IMR-90 (cell line): ENCODE measurements at regions not wholly inside any gene's neighbourhood (a gene's known extent, or its start where the extent isn't known, plus 50 kb on each side); places are given as distances from the start of the nearest gene placed in this dataset.

Source experiments
- ATAC-seq: fragments of 200-7000 bp; cut with Tn5 transposase; 2 replicates; pipeline ENCODE4 v1.9.1; 2020; ENCODE audit warnings: low read depth, mild to moderate bottlenecking, moderate library complexity
- BruUV-seq: library from RNA; stranded (reverse); fragments of 400-500 nt; replicated peaks from 2 replicates; lab custom pipeline; 2021; lab: Mats Ljungman, UMichigan
- CTCF ChIA-PET: fragments of 300-600 bp; formaldehyde crosslinking; extraction: SDS; loops from one replicate; lab custom pipeline; 2021; ENCODE audit warnings: antibody characterized with exemption; lab: Yijun Ruan, JAX
- POLR2A ChIA-PET: fragments of 300-600 bp; sonication (Branson Sonifier 250); formaldehyde crosslinking; loops from one replicate; lab custom pipeline; 2022; ENCODE audit warnings: antibody characterized with exemption; ENCODE audit not compliant: unreplicated experiment; lab: Charles Lee
- DNase-seq: peaks from one replicate; pipeline ENCODE4 v3.0.0; 2013
- H2AFZ ChIP-seq: replicated peaks from 2 replicates; pipeline ENCODE3; 2013; ENCODE audit warnings: low read length, mild to moderate bottlenecking; ENCODE audit not compliant: poor library complexity
- H2AK5ac ChIP-seq: 2 replicates; pipeline ENCODE4 v1.6.1; 2013; ENCODE audit warnings: low read depth, low read length, inconsistent platforms
- H2AK9ac ChIP-seq: replicated peaks from 2 replicates; pipeline ENCODE3; 2013; ENCODE audit warnings: mild to moderate bottlenecking, low read depth, low read length, moderate library complexity; ENCODE audit not compliant: poor library complexity
- H2BK120ac ChIP-seq: 2 replicates; pipeline ENCODE4 v1.6.1; 2013; ENCODE audit warnings: low read depth, low read length, inconsistent platforms
- H2BK15ac ChIP-seq: 3 replicates; pipeline ENCODE4 v1.6.1; 2013; ENCODE audit warnings: low read depth, low read length, inconsistent platforms
- H2BK20ac ChIP-seq: 2 replicates; pipeline ENCODE4 v1.6.1; 2013; ENCODE audit warnings: low read depth, mild to moderate bottlenecking, inconsistent platforms, low read length, moderate library complexity
- H2BK5ac ChIP-seq: 2 replicates; pipeline ENCODE4 v1.6.1; 2013; ENCODE audit warnings: mild to moderate bottlenecking, low read depth, low read length, inconsistent platforms; ENCODE audit not compliant: poor library complexity, severe bottlenecking
- H3K14ac ChIP-seq: replicated peaks from 2 replicates; pipeline ENCODE4 v1.6.1; 2013; ENCODE audit warnings: low read depth, low read length, inconsistent platforms
- H3K18ac ChIP-seq: 2 replicates; pipeline ENCODE4 v1.6.1; 2013; ENCODE audit warnings: low read depth, low read length, control low read depth
- H3K23ac ChIP-seq: 2 replicates; pipeline ENCODE4 v1.6.1; 2013; ENCODE audit warnings: low read depth, low read length, inconsistent platforms
- H3K27ac ChIP-seq: 2 replicates; pipeline ENCODE4 v1.5.1; 2013; ENCODE audit warnings: mild to moderate bottlenecking, control low read depth, low read length; ENCODE audit not compliant: insufficient read depth
- H3K27me3 ChIP-seq: 2 replicates; pipeline ENCODE4 v1.6.1; 2013; ENCODE audit warnings: low read length; ENCODE audit not compliant: control insufficient read depth, insufficient read depth
- H3K36me3 ChIP-seq: 2 replicates; pipeline ENCODE4 v1.6.1; 2013; ENCODE audit warnings: low read length, mixed read lengths; ENCODE audit not compliant: control insufficient read depth, insufficient read depth
- H3K4ac ChIP-seq: 2 replicates; pipeline ENCODE4 v1.6.1; 2013; ENCODE audit warnings: low read depth, low read length, inconsistent platforms
- H3K4me1 ChIP-seq: 2 replicates; pipeline ENCODE4 v1.6.1; 2013; ENCODE audit warnings: low read length, mixed read lengths; ENCODE audit not compliant: control insufficient read depth, insufficient read depth
- H3K4me2 ChIP-seq: 2 replicates; pipeline ENCODE4 v1.6.1; 2013; ENCODE audit warnings: low read depth, mild to moderate bottlenecking, control low read depth, low read length, moderate library complexity
- H3K4me3 ChIP-seq: 2 replicates; pipeline ENCODE4 v1.5.1; 2013; ENCODE audit warnings: low read depth, mild to moderate bottlenecking, control low read depth, low read length, moderate library complexity; ENCODE audit not compliant: insufficient read depth
- H3K56ac ChIP-seq: 2 replicates; pipeline ENCODE4 v1.6.1; 2013; ENCODE audit warnings: low read length, inconsistent platforms; ENCODE audit not compliant: insufficient read depth; ENCODE audit errors: extremely low read depth
- H3K79me1 ChIP-seq, 2 experiments: 2 replicates each; pipeline ENCODE4 v1.6.1; 2013; ENCODE audit warnings: low read length in 2 of 2, inconsistent platforms in 1 of 2, low read depth in 1 of 2
- H3K9ac ChIP-seq: 2 replicates; pipeline ENCODE4 v1.6.1; 2013; ENCODE audit warnings: low read depth, low read length, control low read depth
- H3K9me1 ChIP-seq: 2 replicates; pipeline ENCODE4 v1.6.1; 2013; ENCODE audit warnings: low read length, inconsistent platforms; ENCODE audit not compliant: insufficient read depth
- H3K9me3 ChIP-seq: 2 replicates; pipeline ENCODE4 v1.6.1; 2013; ENCODE audit warnings: low read length; ENCODE audit not compliant: control insufficient read depth, insufficient read depth
- H4K20me1 ChIP-seq: 2 replicates; pipeline ENCODE4 v1.6.1; 2013; ENCODE audit warnings: low read length, inconsistent platforms; ENCODE audit not compliant: insufficient read depth
- H4K5ac ChIP-seq: 2 replicates; pipeline ENCODE4 v1.6.1; 2013; ENCODE audit warnings: mild to moderate bottlenecking, low read depth, low read length, control low read depth
- H4K8ac ChIP-seq, 2 experiments: 2 replicates each; pipeline ENCODE4 v1.6.1; 2013; ENCODE audit warnings: low read depth in 2 of 2, low read length in 2 of 2, control low read depth in 1 of 2, inconsistent platforms in 1 of 2
- H4K91ac ChIP-seq: 2 replicates; pipeline ENCODE4 v1.6.1; 2013; ENCODE audit warnings: low read depth, low read length, inconsistent platforms; ENCODE audit not compliant: insufficient read depth
- BHLHE40 ChIP-seq: fragments of 150-350 bp; IDR thresholded peaks from 2 replicates; pipeline ENCODE4 v1.6.1; 2016; ENCODE audit warnings: mild to moderate bottlenecking, low read depth, low read length
- CHD1 ChIP-seq: IDR thresholded peaks from 2 replicates; pipeline ENCODE4 v1.6.1; 2012; ENCODE audit warnings: low read depth, low read length, improper control_type of control experiment
- CTCF ChIP-seq: conservative IDR thresholded peaks from 2 replicates; pipeline ENCODE4 v1.5.1; 2012; ENCODE audit warnings: mild to moderate bottlenecking, low read depth, low read length, improper control_type of control experiment
- FOS ChIP-seq: fragments of 150-350 bp; IDR thresholded peaks from 2 replicates; pipeline ENCODE4 v1.6.1; 2016; ENCODE audit warnings: low read depth, low read length
- MAFK ChIP-seq: IDR thresholded peaks from 2 replicates; pipeline ENCODE4 v1.6.1; 2012; ENCODE audit warnings: low read depth, low read length, improper control_type of control experiment
- MAZ ChIP-seq: IDR thresholded peaks from 2 replicates; pipeline ENCODE4 v1.6.1; 2012; ENCODE audit warnings: low read depth, mild to moderate bottlenecking, low read length, improper control_type of control experiment, moderate library complexity, borderline replicate concordance
- RCOR1 ChIP-seq: IDR thresholded peaks from 2 replicates; pipeline ENCODE4 v1.6.1; 2012; ENCODE audit warnings: mild to moderate bottlenecking, low read length, improper control_type of control experiment; ENCODE audit not compliant: insufficient replicate concordance
- WGBS, 2 experiments: methylation state at CpG; one replicate each; pipeline versions ENCODE4 v1.1.5 to v1.1.7; 2013; ENCODE audit warnings: missing lambda C conversion rate in 2 of 2; ENCODE audit not compliant: insufficient read length in 1 of 2; ENCODE audit errors: extremely low coverage in 2 of 2; 5-methylcytosine and 5-hydroxymethylcytosine counted together
- dilution Hi-C: fragments of 300-500 bp; cut with HindIII; formaldehyde crosslinking; loops from one replicate; pipeline ENCODE4 v1.14.3; 2018; ENCODE audit warnings: low sequenced_read_pairs; ENCODE audit not compliant: unreplicated experiment
- in situ Hi-C: fragments of 300-500 bp; cut with MboI; formaldehyde crosslinking; loops from 3 replicates; pipeline ENCODE4 v1.14.3; 2019; ENCODE audit warnings: low sequenced_read_pairs, inconsistent platforms, mixed read lengths
- intact Hi-C: fragments of 100-400 bp; cut with micrococcal nuclease; formaldehyde crosslinking; loops from 2 replicates; pipeline ENCODE4 v1.10.0; 2022
- TF ChIP-seq, protein P1 (sequence below): fragments of 150-350 bp; IDR thresholded peaks from 2 replicates; pipeline ENCODE4 v1.6.1; 2017; ENCODE audit warnings: mild to moderate bottlenecking, antibody characterized with exemption, low read length, low read depth
- TF ChIP-seq, protein P2 (sequence below): fragments of 150-350 bp; IDR thresholded peaks from 2 replicates; pipeline ENCODE4 v1.6.1; 2016; ENCODE audit warnings: low read depth, mild to moderate bottlenecking, low read length, moderate library complexity, borderline replicate concordance

DNA sequence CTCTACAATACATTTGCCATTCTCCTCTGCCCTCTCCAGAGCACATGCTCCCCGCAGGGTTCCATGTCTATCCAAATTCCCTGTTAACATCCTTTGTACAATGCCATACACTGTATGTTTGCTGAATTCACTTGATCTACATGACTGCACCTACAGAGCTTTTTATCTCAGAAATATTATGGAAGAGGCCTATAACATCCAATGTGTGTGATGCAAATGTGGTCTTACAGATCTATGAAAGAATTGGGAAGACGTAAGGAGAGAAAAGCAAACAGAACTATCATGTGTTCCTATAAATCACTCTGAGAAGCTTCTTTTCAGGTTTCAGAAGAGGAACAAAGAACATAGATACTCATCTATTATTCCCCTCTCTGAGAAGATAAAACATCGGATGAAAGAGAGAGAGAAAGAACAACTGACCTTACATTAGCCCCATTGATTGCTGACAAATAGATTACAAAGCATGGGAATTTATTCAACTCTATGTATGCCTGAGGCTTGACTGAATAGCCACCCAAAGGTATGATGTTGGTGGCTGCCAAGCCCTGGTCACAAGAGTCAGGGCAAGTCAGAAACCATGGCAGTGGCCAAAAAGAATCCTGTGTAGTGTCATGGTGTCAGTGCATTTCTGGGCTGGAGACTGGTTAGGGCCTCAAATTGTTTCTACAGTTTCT is 425.2 kb downstream of the FOXO1 start:
- no peak overlapping the region for H2AFZ ChIP-seq
- ATAC-seq (no peak), DNase-seq (no peak)
- no peak overlapping the region for H3K27ac ChIP-seq
- H3K9me1 ChIP-seq, result no peaks in the 10 kb centered on the region
- in situ Hi-C loops, result no loop called here
- dilution Hi-C loops, result no loop called here
- H3K14ac ChIP-seq, result no peak overlapping the region
- H2BK120ac ChIP-seq, result no peak overlapping the region
- no peaks in the 10 kb centered on the region for H4K20me1 ChIP-seq
- no peak overlapping the region for H4K91ac ChIP-seq
- H3K9ac ChIP-seq, result no peak overlapping the region
- no peak overlapping the region for H2BK20ac ChIP-seq
- H3K9me3 ChIP-seq, result no peaks in the 10 kb centered on the region; the same call in none of the 2 replicates
- H3K27me3 ChIP-seq, result no peaks in the 10 kb centered on the region
- no peak overlapping the region for H3K4ac ChIP-seq
- no peak overlapping the region for H3K18ac ChIP-seq
- H3K23ac ChIP-seq, result no peak overlapping the region
- H2BK5ac ChIP-seq, result no peak overlapping the region
- no peak overlapping the region for H4K5ac ChIP-seq
- H3K4me2 ChIP-seq, result no peak overlapping the region
- TF ChIP-seq FOS, result no peak
- TF ChIP-seq RCOR1, result no peak
- TF ChIP-seq, protein P1, sequence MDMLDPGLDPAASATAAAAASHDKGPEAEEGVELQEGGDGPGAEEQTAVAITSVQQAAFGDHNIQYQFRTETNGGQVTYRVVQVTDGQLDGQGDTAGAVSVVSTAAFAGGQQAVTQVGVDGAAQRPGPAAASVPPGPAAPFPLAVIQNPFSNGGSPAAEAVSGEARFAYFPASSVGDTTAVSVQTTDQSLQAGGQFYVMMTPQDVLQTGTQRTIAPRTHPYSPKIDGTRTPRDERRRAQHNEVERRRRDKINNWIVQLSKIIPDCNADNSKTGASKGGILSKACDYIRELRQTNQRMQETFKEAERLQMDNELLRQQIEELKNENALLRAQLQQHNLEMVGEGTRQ, result no peak
- TF ChIP-seq BHLHE40, result no peak
- no peak for TF ChIP-seq MAFK
- no peak for TF ChIP-seq CHD1
- no peak for TF ChIP-seq MAZ
- TF ChIP-seq, protein P2, sequence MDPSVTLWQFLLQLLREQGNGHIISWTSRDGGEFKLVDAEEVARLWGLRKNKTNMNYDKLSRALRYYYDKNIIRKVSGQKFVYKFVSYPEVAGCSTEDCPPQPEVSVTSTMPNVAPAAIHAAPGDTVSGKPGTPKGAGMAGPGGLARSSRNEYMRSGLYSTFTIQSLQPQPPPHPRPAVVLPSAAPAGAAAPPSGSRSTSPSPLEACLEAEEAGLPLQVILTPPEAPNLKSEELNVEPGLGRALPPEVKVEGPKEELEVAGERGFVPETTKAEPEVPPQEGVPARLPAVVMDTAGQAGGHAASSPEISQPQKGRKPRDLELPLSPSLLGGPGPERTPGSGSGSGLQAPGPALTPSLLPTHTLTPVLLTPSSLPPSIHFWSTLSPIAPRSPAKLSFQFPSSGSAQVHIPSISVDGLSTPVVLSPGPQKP, result no peak
- TF ChIP-seq CTCF, result no peak
- WGBS, 2 experiments, result no CpG with 5 or more reads among the region's 3 CpGs
- ChIA-PET POLR2A (no interaction called here), CTCF (interaction anchor here (0.6 kb wide), 1 partner anchor 453 kb away, joined by 3 read pairs; no protein-coding TSS in a partner anchor)
- intact Hi-C loops, result no loop called here
- H4K8ac ChIP-seq, result no peak overlapping the region
- no peak overlapping the region for H3K56ac ChIP-seq
- no peaks in the 10 kb centered on the region for H3K4me1 ChIP-seq
- no peak overlapping the region for H2BK15ac ChIP-seq
- H3K79me1 ChIP-seq, result no peaks in the 10 kb centered on the region
- H2AK9ac ChIP-seq, result no peak overlapping the region
- no TSS peak for BruUV-seq
- no peak overlapping the region for H3K4me3 ChIP-seq
- no peak overlapping the region for H2AK5ac ChIP-seq
- no peaks in the 10 kb centered on the region for H3K36me3 ChIP-seq
